Testis (tissue), 2 donors: ENCODE measurements at regions not wholly inside any gene's neighbourhood (a gene's known extent, or its start where the extent isn't known, plus 50 kb on each side); places are given as distances from the start of the nearest gene placed in this dataset.

ENCODE experiments used
- CTCF ChIP-seq, 3 experiments: fragments of 450-650 bp in 2 of 3; fragments of 200-600 bp in 1 of 3; sonication (generic) in 1 of 3; IDR thresholded peaks; one replicate each; pipeline ENCODE4 v1.5.1; 2016 to 2019; ENCODE audit warnings: antibody characterized with exemption in 3 of 3, mild to moderate bottlenecking in 2 of 3, moderate library complexity in 1 of 3
- POLR2A ChIP-seq: fragments of 450-650 bp; IDR thresholded peaks from one replicate; pipeline ENCODE4 v1.6.1; 2017; ENCODE audit warnings: antibody characterized with exemption, mild to moderate bottlenecking, moderate library complexity

DNA sequence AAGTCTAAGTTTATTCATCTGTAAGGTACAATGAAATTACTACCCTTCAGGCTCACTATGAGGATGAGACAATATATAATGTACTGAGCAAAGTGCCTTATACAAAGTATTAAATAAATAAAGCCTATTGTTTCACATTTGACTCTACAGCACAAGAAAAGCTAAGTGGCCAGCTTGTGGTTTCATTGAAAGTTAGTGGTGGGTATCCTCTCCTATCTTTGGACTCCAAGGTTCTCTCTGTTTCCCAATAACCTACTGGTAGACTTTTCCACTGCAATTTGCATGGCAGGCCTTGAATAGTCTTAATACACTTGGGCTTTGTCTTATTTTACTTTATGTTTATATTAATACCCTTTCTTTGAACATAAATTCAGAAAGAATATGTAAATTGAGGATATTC, 262.7 kb downstream of the DEPDC1B start:
- TF ChIP-seq CTCF (IDR thresholded peaks at IDR 0.05) = no peak
- TF ChIP-seq POLR2A = no peak
